OCI-LY7 (cell line): ENCODE measurements at regions not wholly inside any gene's neighbourhood (a gene's known extent, or its start where the extent isn't known, plus 50 kb on each side); places are given as distances from the start of the nearest gene placed in this dataset.

ENCODE experiments used
- BruUV-seq: library from RNA; stranded (reverse); fragments of 400-500 nt; replicated peaks from 2 replicates; lab custom pipeline; 2021; lab: Mats Ljungman, UMichigan
- CTCF ChIA-PET: fragments of 300-600 bp; sonication (Branson Sonifier 250); formaldehyde crosslinking; loops from one replicate; lab custom pipeline; 2022; ENCODE audit warnings: antibody characterized with exemption; ENCODE audit not compliant: unreplicated experiment; lab: Charles Lee
- POLR2A ChIA-PET: fragments of 300-600 bp; sonication (Branson Sonifier 250); formaldehyde crosslinking; loops from one replicate; lab custom pipeline; 2022; ENCODE audit warnings: antibody characterized with exemption; lab: Charles Lee
- DNase-seq: peaks from one replicate; pipeline ENCODE4 v3.0.0-alpha.2; 2015; ENCODE audit warnings: low spot score
- H2AFZ ChIP-seq: fragments of 200-600 bp; sonication (generic), shearing (Covaris generic); 2 replicates; pipeline ENCODE4 v1.6.1; 2014; ENCODE audit warnings: mild to moderate bottlenecking, antibody characterized with exemption, low read length, moderate library complexity
- H3K27ac ChIP-seq: fragments of 200-600 bp; sonication (generic); 2 replicates; pipeline ENCODE4 v1.5.1; 2014; ENCODE audit warnings: mixed run types, low read depth, mild to moderate bottlenecking, moderate library complexity, low read length, inconsistent platforms; ENCODE audit not compliant: poor library complexity, severe bottlenecking
- H3K36me3 ChIP-seq: fragments of 200-600 bp; sonication (generic); 2 replicates; pipeline ENCODE4 v1.6.1; 2014; ENCODE audit warnings: mild to moderate bottlenecking, antibody characterized with exemption, low read length, moderate library complexity, mixed read lengths; ENCODE audit not compliant: insufficient read depth
- H3K4me1 ChIP-seq: fragments of 200-600 bp; sonication (generic); 2 replicates; pipeline ENCODE4 v1.5.1; 2014; ENCODE audit warnings: mild to moderate bottlenecking, low read length; ENCODE audit not compliant: insufficient read depth, poor library complexity, severe bottlenecking
- H3K4me2 ChIP-seq: fragments of 200-600 bp; sonication (generic); 2 replicates; pipeline ENCODE4 v1.6.1; 2014; ENCODE audit warnings: mild to moderate bottlenecking, low read length
- H3K4me3 ChIP-seq: fragments of 200-600 bp; sonication (generic); 2 replicates; pipeline ENCODE4 v1.5.1; 2014; ENCODE audit warnings: mild to moderate bottlenecking, low read depth, low read length; ENCODE audit not compliant: poor library complexity, severe bottlenecking
- H3K79me2 ChIP-seq: fragments of 200-600 bp; sonication (generic); 2 replicates; pipeline ENCODE4 v1.6.1; 2016; ENCODE audit warnings: low read depth, mild to moderate bottlenecking, low read length, moderate library complexity, mixed read lengths; ENCODE audit not compliant: insufficient read depth
- H3K9me2 ChIP-seq: fragments of 200-600 bp; sonication (generic); 2 replicates; pipeline ENCODE4 v1.6.1; 2016; ENCODE audit warnings: mild to moderate bottlenecking, low read length, mixed read lengths; ENCODE audit not compliant: insufficient read depth
- H3K9me3 ChIP-seq: fragments of 200-600 bp; sonication (generic); 2 replicates; pipeline ENCODE4 v1.6.1; 2014; ENCODE audit warnings: mild to moderate bottlenecking, mixed run types, low read length, mixed read lengths
- H4K20me1 ChIP-seq: fragments of 200-600 bp; sonication (generic); 2 replicates; pipeline ENCODE4 v1.6.1; 2014; ENCODE audit warnings: mild to moderate bottlenecking, antibody characterized with exemption, low read length, moderate library complexity, mixed read lengths; ENCODE audit not compliant: insufficient read depth
- CTCF ChIP-seq: fragments of 200-600 bp; sonication (generic); conservative IDR thresholded peaks from 2 replicates; pipeline ENCODE4 v1.5.1; 2014; ENCODE audit warnings: mild to moderate bottlenecking, antibody characterized with exemption, low read length, moderate library complexity, mixed read lengths
- EZH2phosphoT487 ChIP-seq: fragments of 200-600 bp; sonication (generic); IDR thresholded peaks from 2 replicates; pipeline ENCODE4 v1.6.1; 2018; ENCODE audit warnings: low read depth, borderline replicate concordance, mild to moderate bottlenecking, mixed run types, antibody characterized with exemption, low read length, moderate library complexity, mixed read lengths
- intact Hi-C: fragments of 100-400 bp; cut with micrococcal nuclease; formaldehyde crosslinking; loops from one replicate; pipeline ENCODE4 v1.10.0; 2022; ENCODE audit not compliant: unreplicated experiment

- no peaks in the 10 kb centered on the region for H3K36me3 ChIP-seq
- ChIA-PET CTCF (no interaction called here), POLR2A (interaction anchor here (0.9 kb wide), 1 partner anchor 9 kb away, joined by 3 read pairs; no protein-coding TSS in a partner anchor)
- H3K27ac ChIP-seq = no peak overlapping the region
- DNase-seq = no peak
- TF ChIP-seq CTCF (no peak), EZH2phosphoT487 (no peak)
- H3K4me3 ChIP-seq = no peak overlapping the region
- H3K79me2 ChIP-seq = no peaks in the 10 kb centered on the region
- H4K20me1 ChIP-seq = no peaks in the 10 kb centered on the region
- H2AFZ ChIP-seq = no peak overlapping the region
- BruUV-seq = no TSS peak
- intact Hi-C loops = no loop called here
- no peak overlapping the region for H3K4me2 ChIP-seq
- H3K9me2 ChIP-seq = no peaks in the 10 kb centered on the region
- no peaks in the 10 kb centered on the region for H3K4me1 ChIP-seq
- H3K9me3 ChIP-seq = peaks cover 10% of the 10 kb centered on the region
These were observed 129.6 kb upstream of the CNTN6 start for GRCh38 chr3:963255-963654.

GRCh38 chr3:963755-964154 is 129.1 kb upstream of the CNTN6 start:
- no peaks in the 10 kb centered on the region for H3K79me2 ChIP-seq
- BruUV-seq = no TSS peak
- DNase-seq = no peak
- H3K4me2 ChIP-seq = no peak overlapping the region
- H4K20me1 ChIP-seq = no peaks in the 10 kb centered on the region
- intact Hi-C loops = no loop called here
- H2AFZ ChIP-seq = no peak overlapping the region
- H3K9me3 ChIP-seq = peaks cover 10% of the 10 kb centered on the region
- ChIA-PET CTCF (no interaction called here), POLR2A (no interaction called here)
- H3K4me3 ChIP-seq = no peak overlapping the region
- H3K27ac ChIP-seq = no peak overlapping the region
- H3K4me1 ChIP-seq = no peaks in the 10 kb centered on the region
- TF ChIP-seq EZH2phosphoT487 (no peak), CTCF (no peak)
- H3K36me3 ChIP-seq = no peaks in the 10 kb centered on the region
- no peaks in the 10 kb centered on the region for H3K9me2 ChIP-seq

- Histone ChIP-seq H3K36me3 (no peaks in the 10 kb centered on the region), H3K79me2 (no peaks in the 10 kb centered on the region), H3K4me3 (no peak overlapping the region), H2AFZ (no peak overlapping the region), H3K4me2 (no peak overlapping the region), H4K20me1 (no peaks in the 10 kb centered on the region), H3K4me1 (no peaks in the 10 kb centered on the region), H3K9me2 (no peaks in the 10 kb centered on the region), H3K9me3 (peaks cover 10% of the 10 kb centered on the region), H3K27ac (no peak overlapping the region)
- TF ChIP-seq EZH2phosphoT487 (no peak), CTCF (no peak)
- no peak for DNase-seq
- CTCF ChIA-PET = no interaction called here
- no TSS peak for BruUV-seq
- POLR2A ChIA-PET = interaction anchor here (0.6 to 0.8 kb wide), 3 partner anchors 17 to 404 kb away, joined by 3 to 4 read pairs (median 3); no protein-coding TSS in a partner anchor
- intact Hi-C loops = no loop called here
These were observed 127.0 kb upstream of the CNTN6 start for GRCh38 chr3:965826-966225.
